Tibial nerve (tissue), 4 donors: ENCODE measurements at regions not wholly inside any gene's neighbourhood (a gene's known extent, or its start where the extent isn't known, plus 50 kb on each side); places are given as distances from the start of the nearest gene placed in this dataset.
"Not testable (repeated sequence)": the region's sequence is repeated elsewhere in the genome, so short reads cannot be mapped to it uniquely, and the experiment has no call there.

ENCODE experiments used
- DNase-seq, 2 donors: peaks; one replicate each; pipeline ENCODE4 v3.0.0-alpha.2; 2019; ENCODE audit warnings: low spot score in 2 of 2
- H3K27ac ChIP-seq, 4 donors: fragments of 200-600 bp; sonication (generic) in 3 of 4; one replicate each; pipeline ENCODE4 v1.5.1; 2017 to 2019; ENCODE audit warnings: mild to moderate bottlenecking in 1 of 4
- H3K27me3 ChIP-seq, 2 donors: fragments of 200-600 bp; sonication (generic) in 1 of 2; one replicate each; pipeline versions ENCODE4 v1.5.1 to v1.6.0; 2017 to 2019
- H3K36me3 ChIP-seq, 3 donors: fragments of 200-600 bp; sonication (generic); one replicate each; pipeline ENCODE4 v1.5.1; 2018 to 2019
- H3K4me1 ChIP-seq, 4 donors: fragments of 200-600 bp; sonication (generic) in 3 of 4; one replicate each; pipeline ENCODE4 v1.5.1; 2017 to 2019
- H3K4me3 ChIP-seq, 4 donors: fragments of 200-600 bp; sonication (generic) in 3 of 4; one replicate each; pipeline ENCODE4 v1.5.1; 2017 to 2019; ENCODE audit warnings: mild to moderate bottlenecking in 1 of 4, moderate library complexity in 1 of 4
- H3K9me3 ChIP-seq, 4 donors: fragments of 200-600 bp; sonication (generic) in 3 of 4; one replicate each; pipeline ENCODE4 v1.5.1; 2017 to 2019
- EP300 ChIP-seq, 2 donors: sonication (generic); formaldehyde crosslinking; IDR thresholded peaks; one replicate each; pipeline ENCODE4 v1.6.1; 2017; ENCODE audit warnings: antibody characterized with exemption in 2 of 2, mild to moderate bottlenecking in 1 of 2
- POLR2A ChIP-seq, 2 donors: fragments of 450-650 bp; IDR thresholded peaks; one replicate each; pipeline ENCODE4 v1.6.1; 2017; ENCODE audit warnings: antibody characterized with exemption in 2 of 2, mild to moderate bottlenecking in 2 of 2, moderate library complexity in 2 of 2
- WGBS, 2 donors: methylation state at CpG; one replicate each; pipeline ENCODE4 v1.1.5; 2018; 5-methylcytosine and 5-hydroxymethylcytosine counted together
- TF ChIP-seq, protein P1 (sequence below), 5 experiments: fragments of 200-600 bp in 3 of 5; fragments of 450-650 bp in 2 of 5; sonication (generic) in 3 of 5; IDR thresholded peaks; one replicate each; pipeline ENCODE4 v1.5.1; 2016 to 2019; ENCODE audit warnings: antibody characterized with exemption in 5 of 5, mild to moderate bottlenecking in 3 of 5, moderate library complexity in 2 of 5

DNA sequence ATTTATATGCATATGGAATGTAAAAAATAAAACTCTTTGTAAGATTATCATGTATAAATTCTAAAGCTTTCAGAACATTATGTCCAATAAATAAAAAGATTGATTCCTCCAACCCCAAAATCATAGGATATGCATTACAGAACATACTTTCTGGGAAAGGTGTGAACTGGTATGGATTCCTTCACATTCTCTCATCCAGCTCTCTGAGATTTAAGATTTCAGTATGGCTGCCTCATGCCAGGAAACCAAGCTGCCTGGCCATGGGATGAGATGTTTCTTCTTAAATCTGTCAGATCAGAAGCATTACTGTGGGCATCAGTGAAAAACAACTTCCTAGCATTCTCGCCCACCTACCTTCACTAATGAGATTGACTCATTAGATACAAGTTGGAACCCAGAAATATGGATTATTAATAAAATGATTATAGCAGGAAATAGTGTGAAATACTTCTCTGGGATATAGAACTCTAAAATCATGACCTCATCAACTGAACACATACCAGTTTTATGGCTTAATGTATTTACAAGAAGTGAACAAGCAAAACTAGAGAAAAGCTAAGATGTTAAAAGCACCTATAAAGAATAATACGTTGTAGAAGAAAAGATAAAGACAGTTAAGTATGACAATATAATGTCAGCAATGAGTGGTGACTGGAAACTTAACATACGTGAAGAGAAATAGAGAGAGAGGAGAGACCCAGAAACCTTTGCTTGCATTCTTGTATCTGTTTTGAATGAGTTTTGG lies 171.6 kb upstream of the PHACTR1 start:
- no peak overlapping the region for H3K4me3 ChIP-seq
- H3K27me3 ChIP-seq: no peaks in the 10 kb centered on the region
- WGBS, 2 donors: 85% methylated on average over 3 of the region's 3 CpGs
- no peaks in the 10 kb centered on the region for H3K36me3 ChIP-seq
- H3K4me1 ChIP-seq: peaks cover 0 to 8% (median 0%) of the 10 kb centered on the region in 4 donors
- no peak for DNase-seq
- peak overlapping the region in 3 of 4 donors; percentile 17 to 74 (median 26) for H3K27ac ChIP-seq
- H3K9me3 ChIP-seq: no peaks in the 10 kb centered on the region
- TF ChIP-seq, protein P1, sequence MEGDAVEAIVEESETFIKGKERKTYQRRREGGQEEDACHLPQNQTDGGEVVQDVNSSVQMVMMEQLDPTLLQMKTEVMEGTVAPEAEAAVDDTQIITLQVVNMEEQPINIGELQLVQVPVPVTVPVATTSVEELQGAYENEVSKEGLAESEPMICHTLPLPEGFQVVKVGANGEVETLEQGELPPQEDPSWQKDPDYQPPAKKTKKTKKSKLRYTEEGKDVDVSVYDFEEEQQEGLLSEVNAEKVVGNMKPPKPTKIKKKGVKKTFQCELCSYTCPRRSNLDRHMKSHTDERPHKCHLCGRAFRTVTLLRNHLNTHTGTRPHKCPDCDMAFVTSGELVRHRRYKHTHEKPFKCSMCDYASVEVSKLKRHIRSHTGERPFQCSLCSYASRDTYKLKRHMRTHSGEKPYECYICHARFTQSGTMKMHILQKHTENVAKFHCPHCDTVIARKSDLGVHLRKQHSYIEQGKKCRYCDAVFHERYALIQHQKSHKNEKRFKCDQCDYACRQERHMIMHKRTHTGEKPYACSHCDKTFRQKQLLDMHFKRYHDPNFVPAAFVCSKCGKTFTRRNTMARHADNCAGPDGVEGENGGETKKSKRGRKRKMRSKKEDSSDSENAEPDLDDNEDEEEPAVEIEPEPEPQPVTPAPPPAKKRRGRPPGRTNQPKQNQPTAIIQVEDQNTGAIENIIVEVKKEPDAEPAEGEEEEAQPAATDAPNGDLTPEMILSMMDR (IDR thresholded peaks at IDR 0.05): no peak
- no peak for TF ChIP-seq EP300 (IDR thresholded peaks at IDR 0.05)
- no peak for TF ChIP-seq POLR2A (IDR thresholded peaks at IDR 0.05)

DNA sequence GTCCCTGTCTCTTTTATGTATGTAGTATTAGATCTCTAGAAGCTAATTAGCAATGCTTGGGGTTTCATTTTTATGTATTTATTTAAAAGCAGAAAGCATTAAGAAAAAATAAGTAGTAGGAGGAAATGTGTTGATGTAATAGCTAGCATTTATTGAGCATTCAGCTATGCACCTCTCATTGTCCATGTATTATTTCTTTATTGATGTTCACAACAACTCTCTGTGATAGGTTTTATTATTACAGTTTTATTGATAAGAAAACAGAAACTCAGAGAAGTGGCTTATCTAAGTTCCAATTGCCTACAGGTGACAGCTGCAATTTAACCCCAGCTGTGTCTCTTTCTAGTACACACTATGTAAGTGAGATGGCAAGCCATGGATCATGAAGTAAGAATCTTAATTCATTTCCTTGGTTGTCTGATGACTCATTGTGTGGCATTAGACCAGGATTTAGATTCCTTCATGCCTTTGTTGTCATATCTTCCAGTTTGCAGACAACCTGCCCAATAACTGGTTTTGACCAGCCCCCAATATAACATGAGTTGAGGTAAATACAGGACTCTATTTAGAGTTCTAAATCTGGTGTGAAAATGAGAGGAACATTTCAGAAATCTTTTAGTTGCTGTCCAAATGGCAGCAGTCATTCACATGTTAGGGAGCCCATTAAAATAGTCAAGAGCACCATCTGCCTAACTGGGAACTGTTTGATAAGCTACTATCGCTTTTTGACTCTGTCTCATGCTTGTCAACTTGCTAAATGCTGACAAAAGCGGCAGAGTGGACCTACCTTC lies 170.8 kb upstream of the PHACTR1 start:
- Histone ChIP-seq H3K4me3 (no peak overlapping the region), H3K4me1 (peaks cover 0 to 8% (median 0%) of the 10 kb centered on the region in 4 donors), H3K36me3 (no peaks in the 10 kb centered on the region), H3K27me3 (no peaks in the 10 kb centered on the region), H3K9me3 (no peaks in the 10 kb centered on the region), H3K27ac (peak overlapping the region in 3 of 4 donors; percentile 26 to 74 (median 33))
- WGBS, 2 donors: 53 to 82% methylated on average over 2 of the region's 2 CpGs
- TF ChIP-seq, protein P1 (IDR thresholded peaks at IDR 0.05): no peak
- DNase-seq: no peak

DNA sequence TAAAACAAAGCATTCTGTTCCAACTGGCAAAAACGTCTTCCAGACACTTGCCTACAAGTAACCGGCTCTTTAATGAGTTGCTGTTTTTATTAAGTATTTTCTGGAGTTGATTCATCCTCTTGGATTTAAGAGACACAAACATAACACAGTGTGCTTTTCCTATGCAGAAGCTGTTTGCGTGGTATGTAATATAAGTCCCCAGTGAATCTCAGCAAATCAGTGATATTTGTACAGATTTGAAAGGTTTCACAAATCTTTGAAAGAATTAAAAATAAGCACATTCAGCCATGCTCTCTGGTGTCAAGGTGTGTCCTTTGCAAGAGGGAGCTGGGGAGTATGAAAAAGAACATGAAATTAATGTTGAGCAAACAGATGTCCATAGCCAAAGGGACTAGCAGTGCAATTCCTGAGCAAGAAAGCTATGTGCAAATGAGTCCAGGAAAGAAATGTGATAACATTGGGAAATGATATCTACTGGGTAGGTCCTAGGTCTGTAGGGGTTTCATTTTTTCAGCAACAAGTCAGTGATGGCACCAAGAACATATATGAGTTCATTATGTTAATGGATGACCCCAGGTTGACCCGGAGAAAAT lies 170.1 kb upstream of the PHACTR1 start:
- WGBS, 2 donors: 69 to 74% methylated on average over 4 of the region's 4 CpGs
- TF ChIP-seq, protein P1 (IDR thresholded peaks at IDR 0.05): no peak
- TF ChIP-seq POLR2A (IDR thresholded peaks at IDR 0.05): no peak
- TF ChIP-seq EP300 (IDR thresholded peaks at IDR 0.05): peak; percentile 45 to 89
- peak in 1 of 2 donors; percentile 22 for DNase-seq

DNA sequence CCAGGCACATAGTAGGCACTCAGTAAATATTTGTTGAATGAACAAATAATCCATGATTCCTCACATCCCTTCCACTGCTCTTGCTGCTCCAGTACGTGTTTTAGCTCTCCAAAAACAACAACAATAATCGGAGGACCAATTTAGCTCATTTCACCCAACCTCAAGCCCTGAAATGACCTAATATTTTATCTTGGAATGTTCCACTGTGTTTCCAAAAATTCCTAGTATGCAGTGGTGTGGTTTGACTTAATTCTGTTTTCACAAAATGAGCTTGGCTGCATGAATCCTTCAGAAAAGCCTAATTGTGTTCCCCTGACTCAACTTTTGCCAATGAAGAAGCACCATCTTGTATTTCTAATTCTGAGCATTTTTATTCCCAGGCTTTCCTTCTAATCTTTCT lies 168.0 kb upstream of the PHACTR1 start:
- no peaks in the 10 kb centered on the region for H3K36me3 ChIP-seq
- 40 to 44% methylated on average over 2 of the region's 2 CpGs for WGBS, 2 donors
- TF ChIP-seq POLR2A (IDR thresholded peaks at IDR 0.05) (no peak), EP300 (IDR thresholded peaks at IDR 0.05) (peak; percentile 30 to 74)

More for the DNA sequence above, 170.1 kb upstream of the PHACTR1 start:
- no peak overlapping the region for H3K4me3 ChIP-seq
- H3K9me3 ChIP-seq: no peaks in the 10 kb centered on the region
- H3K36me3 ChIP-seq: no peaks in the 10 kb centered on the region
- H3K27me3 ChIP-seq: no peaks in the 10 kb centered on the region
- peak overlapping the region in 3 of 4 donors; percentile 26 to 80 (median 74) for H3K27ac ChIP-seq
- H3K4me1 ChIP-seq: peaks cover 0 to 8% (median 0%) of the 10 kb centered on the region in 4 donors

DNA sequence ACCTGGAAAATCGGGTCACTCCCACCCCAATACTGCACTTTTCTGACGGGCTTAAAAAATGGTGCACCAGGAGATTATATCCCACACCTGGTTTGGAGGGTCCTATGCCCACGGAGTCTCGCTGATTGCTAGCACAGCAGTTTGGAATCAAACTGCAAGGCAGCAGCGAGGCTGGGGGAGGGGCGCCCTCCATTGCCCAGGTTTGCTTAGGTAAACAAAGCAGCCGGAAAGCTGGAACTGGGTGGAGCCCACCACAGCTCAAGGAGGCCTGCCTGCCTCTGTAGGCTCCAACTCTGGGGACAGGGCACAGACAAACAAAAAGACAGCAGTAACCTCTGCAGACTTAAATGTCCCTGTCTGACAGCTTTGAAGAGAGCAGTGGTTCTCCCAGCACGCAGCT lies 167.1 kb upstream of the PHACTR1 start:
- H3K27me3 ChIP-seq, H3K36me3 ChIP-seq, DNase-seq, H3K4me1 ChIP-seq, H3K4me3 ChIP-seq, H3K9me3 ChIP-seq: not testable (repeated sequence)
- peak overlapping the region in 2 of 4 donors; percentile 72 to 74 for H3K27ac ChIP-seq
- 90 to 96% methylated on average over 7 to 8 of the region's 8 CpGs for WGBS, 2 donors

More for the DNA sequence above, 168.0 kb upstream of the PHACTR1 start:
- Histone ChIP-seq H3K4me1 (peaks cover 0 to 8% (median 0%) of the 10 kb centered on the region in 4 donors), H3K27ac (peak overlapping the region in 2 of 4 donors; percentile 72 to 74), H3K27me3 (no peaks in the 10 kb centered on the region), H3K9me3 (no peaks in the 10 kb centered on the region), H3K4me3 (no peak overlapping the region)
- DNase-seq: no peak

DNA sequence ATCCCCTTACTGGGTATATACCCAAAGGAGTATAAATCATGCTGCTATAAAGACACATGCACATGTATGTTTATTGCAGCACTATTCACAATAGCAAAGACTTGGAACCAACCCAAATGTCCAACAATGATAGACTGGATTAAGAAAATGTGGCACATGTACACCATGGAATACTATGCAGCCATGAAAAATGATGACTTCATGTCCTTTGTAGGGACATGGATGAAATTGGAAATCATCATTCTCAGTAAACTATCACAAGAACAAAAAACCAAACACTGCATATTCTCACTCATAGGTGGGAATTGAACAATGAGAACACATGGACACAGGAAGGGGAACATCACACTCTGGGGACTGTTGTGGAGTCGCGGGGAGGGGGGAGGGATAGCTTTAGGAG lies 161.7 kb upstream of the PHACTR1 start:
- 92 to 93% methylated on average over 2 of the region's 2 CpGs for WGBS, 2 donors
- H3K27me3 ChIP-seq: not testable (repeated sequence)

More for the DNA sequence above, 161.7 kb upstream of the PHACTR1 start:
- not testable (repeated sequence) for H3K4me1 ChIP-seq, H3K9me3 ChIP-seq, DNase-seq, H3K27ac ChIP-seq, H3K36me3 ChIP-seq, H3K4me3 ChIP-seq
